ENCODE measurements at regions not wholly inside any gene's neighbourhood (a gene's known extent, or its start where the extent isn't known, plus 50 kb on each side); places are given as distances from the start of the nearest gene placed in this dataset.

- Histone ChIP-seq H3K27me3 (ENCODE audit: control insufficient read depth, insufficient read depth, low read length) (no peaks in the 10 kb centered on the region), H3K36me3 (ENCODE audit: control insufficient read depth, insufficient read depth, low read length) (no peaks in the 10 kb centered on the region), H3K4me1 (ENCODE audit: control insufficient read depth, insufficient read depth, low read length) (no peaks in the 10 kb centered on the region), H3K4me3 (ENCODE audit: low read depth, low read length) (no peak overlapping the region), H3K9me3 (ENCODE audit: control insufficient read depth, insufficient read depth, low read length) (no peaks in the 10 kb centered on the region), H3K9ac (ENCODE audit: low read depth, low read length) (no peak overlapping the region)
These were observed 69.7 kb downstream of the DRD1 start for GRCh38 chr5:175374166-175374875.

DNA sequence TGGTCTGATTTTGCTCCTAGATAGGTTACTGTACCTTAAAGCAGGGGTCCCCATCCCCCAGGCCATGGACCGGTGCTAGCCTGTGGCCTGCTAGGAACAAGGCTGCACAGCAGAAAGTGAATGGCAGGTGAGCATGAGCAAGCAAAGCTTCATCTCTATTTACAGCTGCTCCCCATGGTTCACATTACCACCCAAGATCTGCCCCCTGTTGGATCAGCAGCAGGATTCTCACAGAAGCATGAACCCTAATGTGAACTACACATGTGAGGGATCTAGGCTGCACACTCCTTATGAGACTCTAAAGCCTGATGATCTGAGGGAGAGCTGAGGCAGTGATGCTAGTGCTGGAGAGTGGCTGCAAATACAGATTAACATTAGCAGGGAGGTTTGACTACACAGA, 78.1 kb downstream of the DRD1 start:
- H3K9me3 ChIP-seq (ENCODE audit: control insufficient read depth, insufficient read depth, low read length), result no peaks in the 10 kb centered on the region
- no peaks in the 10 kb centered on the region for H3K27me3 ChIP-seq (ENCODE audit: control insufficient read depth, insufficient read depth, low read length)
- no peaks in the 10 kb centered on the region for H3K4me1 ChIP-seq (ENCODE audit: control insufficient read depth, insufficient read depth, low read length)
- no peak overlapping the region for H3K9ac ChIP-seq (ENCODE audit: low read depth, low read length)
- no peaks in the 10 kb centered on the region for H3K36me3 ChIP-seq (ENCODE audit: control insufficient read depth, insufficient read depth, low read length)
- H3K4me3 ChIP-seq (ENCODE audit: low read depth, low read length), result no peak overlapping the region

GRCh38 chr5:175363300-175363699, 80.7 kb downstream of the DRD1 start:
- Histone ChIP-seq H3K4me1 (ENCODE audit: control insufficient read depth, insufficient read depth, low read length) (no peaks in the 10 kb centered on the region), H3K9ac (ENCODE audit: low read depth, low read length) (no peak overlapping the region), H3K36me3 (ENCODE audit: control insufficient read depth, insufficient read depth, low read length) (no peaks in the 10 kb centered on the region), H3K4me3 (ENCODE audit: low read depth, low read length) (no peak overlapping the region), H3K27me3 (ENCODE audit: control insufficient read depth, insufficient read depth, low read length) (no peaks in the 10 kb centered on the region), H3K9me3 (ENCODE audit: control insufficient read depth, insufficient read depth, low read length) (no peaks in the 10 kb centered on the region)

GRCh38 chr5:175357995-175358394, 86.0 kb downstream of the DRD1 start:
- H3K27me3 ChIP-seq (ENCODE audit: control insufficient read depth, insufficient read depth, low read length), result no peaks in the 10 kb centered on the region
- no peak overlapping the region for H3K4me3 ChIP-seq (ENCODE audit: low read depth, low read length)
- no peaks in the 10 kb centered on the region for H3K9me3 ChIP-seq (ENCODE audit: control insufficient read depth, insufficient read depth, low read length)
- H3K9ac ChIP-seq (ENCODE audit: low read depth, low read length), result no peak overlapping the region
- H3K36me3 ChIP-seq (ENCODE audit: control insufficient read depth, insufficient read depth, low read length), result no peaks in the 10 kb centered on the region
- H3K4me1 ChIP-seq (ENCODE audit: control insufficient read depth, insufficient read depth, low read length), result no peaks in the 10 kb centered on the region

DNA sequence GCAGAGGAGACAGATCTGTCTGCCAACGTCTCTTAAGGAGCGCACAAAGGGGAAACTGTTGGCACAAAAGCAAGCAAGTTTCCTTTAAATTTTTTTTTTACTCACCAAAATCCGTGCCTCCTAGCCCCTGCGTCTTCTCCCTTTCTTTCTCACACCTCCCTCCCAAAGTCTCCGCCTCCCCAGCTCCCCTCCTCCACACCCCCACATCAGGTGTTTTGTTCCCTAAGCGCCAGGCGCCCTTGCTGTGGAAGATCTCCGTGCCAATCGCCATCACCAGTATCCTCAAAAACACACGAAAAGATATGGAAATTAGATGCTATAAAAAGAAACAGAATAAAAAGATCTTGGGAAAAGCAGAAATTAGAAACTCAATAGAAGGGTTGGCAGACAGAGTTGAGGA, 87.6 kb downstream of the DRD1 start:
- H3K4me3 ChIP-seq (ENCODE audit: low read depth, low read length), result no peak overlapping the region
- H3K27me3 ChIP-seq (ENCODE audit: control insufficient read depth, insufficient read depth, low read length), result no peaks in the 10 kb centered on the region
- no peaks in the 10 kb centered on the region for H3K36me3 ChIP-seq (ENCODE audit: control insufficient read depth, insufficient read depth, low read length)
- H3K9me3 ChIP-seq (ENCODE audit: control insufficient read depth, insufficient read depth, low read length), result no peaks in the 10 kb centered on the region
- H3K4me1 ChIP-seq (ENCODE audit: control insufficient read depth, insufficient read depth, low read length), result no peaks in the 10 kb centered on the region
- H3K9ac ChIP-seq (ENCODE audit: low read depth, low read length), result no peak overlapping the region

GRCh38 chr5:175354964-175355363, 89.0 kb downstream of the DRD1 start:
- no peak overlapping the region for H3K9ac ChIP-seq (ENCODE audit: low read depth, low read length)

DNA sequence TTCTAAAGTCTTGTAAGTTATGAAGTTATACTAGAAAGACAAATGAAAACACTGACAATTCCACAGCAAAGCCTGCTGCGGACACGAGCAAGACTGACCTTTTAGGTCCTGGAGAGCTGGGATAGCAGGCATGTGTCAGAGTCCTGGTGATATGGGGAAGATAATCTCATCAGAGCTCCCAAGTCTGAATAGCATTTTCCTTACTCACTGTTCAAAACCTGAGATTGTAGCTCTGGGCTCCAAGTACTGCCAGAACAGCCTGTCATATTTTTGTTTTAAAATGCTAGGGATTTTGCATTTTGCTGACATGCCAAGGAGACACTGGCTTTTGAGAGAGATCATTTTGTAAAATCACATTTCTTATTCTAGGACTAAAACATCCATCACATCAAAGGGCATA, 90.1 kb downstream of the DRD1 start:
- no peak overlapping the region for H3K4me3 ChIP-seq (ENCODE audit: low read depth, low read length)
- no peaks in the 10 kb centered on the region for H3K27me3 ChIP-seq (ENCODE audit: control insufficient read depth, insufficient read depth, low read length)
- H3K4me1 ChIP-seq (ENCODE audit: control insufficient read depth, insufficient read depth, low read length), result no peaks in the 10 kb centered on the region
- no peaks in the 10 kb centered on the region for H3K9me3 ChIP-seq (ENCODE audit: control insufficient read depth, insufficient read depth, low read length)
- no peaks in the 10 kb centered on the region for H3K36me3 ChIP-seq (ENCODE audit: control insufficient read depth, insufficient read depth, low read length)
- H3K9ac ChIP-seq (ENCODE audit: low read depth, low read length), result no peak overlapping the region

More at GRCh38 chr5:175354964-175355363, 89.0 kb downstream of the DRD1 start:
- H3K36me3 ChIP-seq (ENCODE audit: control insufficient read depth, insufficient read depth, low read length), result no peaks in the 10 kb centered on the region
- H3K9me3 ChIP-seq (ENCODE audit: control insufficient read depth, insufficient read depth, low read length), result no peaks in the 10 kb centered on the region
- H3K27me3 ChIP-seq (ENCODE audit: control insufficient read depth, insufficient read depth, low read length), result no peaks in the 10 kb centered on the region
- no peaks in the 10 kb centered on the region for H3K4me1 ChIP-seq (ENCODE audit: control insufficient read depth, insufficient read depth, low read length)
- no peak overlapping the region for H3K4me3 ChIP-seq (ENCODE audit: low read depth, low read length)

DNA sequence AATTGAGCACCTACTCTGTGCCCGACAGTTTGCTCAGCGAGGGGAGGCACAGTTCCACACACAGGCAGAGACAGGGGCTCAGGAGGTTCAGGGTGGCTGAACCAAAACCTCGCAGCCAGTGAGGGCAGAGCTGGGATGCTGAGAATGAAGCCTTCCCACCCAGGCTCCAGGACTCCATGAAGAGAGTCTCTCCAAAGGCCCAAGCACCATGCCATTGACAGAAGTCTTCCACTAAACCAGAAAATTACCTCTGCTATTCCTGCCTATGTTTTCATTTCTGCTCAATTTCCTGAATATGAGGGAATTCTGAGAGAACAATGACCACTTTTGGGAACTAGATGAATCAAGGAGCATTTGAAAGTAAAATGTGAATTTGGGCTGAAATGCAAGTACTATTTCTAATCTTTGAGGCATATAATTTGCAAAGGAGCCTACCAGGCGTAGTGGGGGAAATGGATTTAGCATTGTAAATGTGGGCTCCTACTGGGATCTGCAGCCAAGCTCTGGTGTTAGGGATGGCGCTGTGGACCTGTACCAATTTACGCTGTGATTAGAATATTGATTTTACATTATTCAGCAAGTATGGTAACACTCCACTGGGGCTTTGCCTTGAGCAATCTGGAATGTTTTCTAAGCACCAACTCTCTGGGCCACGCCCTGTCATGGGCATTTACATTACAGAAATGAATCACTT, 91.9 kb downstream of the DRD1 start:
- Histone ChIP-seq H3K9ac (ENCODE audit: low read depth, low read length) (no peak overlapping the region), H3K4me1 (ENCODE audit: control insufficient read depth, insufficient read depth, low read length) (peaks cover 3% of the 10 kb centered on the region), H3K9me3 (ENCODE audit: control insufficient read depth, insufficient read depth, low read length) (no peaks in the 10 kb centered on the region), H3K27me3 (ENCODE audit: control insufficient read depth, insufficient read depth, low read length) (no peaks in the 10 kb centered on the region), H3K36me3 (ENCODE audit: control insufficient read depth, insufficient read depth, low read length) (no peaks in the 10 kb centered on the region), H3K4me3 (ENCODE audit: low read depth, low read length) (no peak overlapping the region)

DNA sequence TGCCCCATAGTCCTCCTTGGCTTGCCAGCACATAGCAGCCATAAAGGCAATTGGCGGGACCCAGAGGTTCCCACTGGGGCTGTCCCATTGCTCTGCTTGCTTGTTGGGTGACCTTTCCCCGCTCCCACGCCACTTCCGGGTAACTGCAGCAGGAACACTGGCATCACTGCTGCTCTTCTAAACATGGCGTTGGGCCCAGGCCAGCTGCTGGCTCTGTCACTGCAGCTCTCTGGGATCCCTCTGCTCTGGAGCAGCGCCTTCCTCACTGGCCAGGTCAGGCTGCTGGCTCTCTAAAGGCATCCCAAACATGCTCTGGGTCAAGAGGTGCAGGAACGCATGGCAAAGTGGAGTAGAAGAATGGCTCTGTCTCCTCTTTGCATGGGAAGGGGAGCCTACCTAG, 92.9 kb downstream of the DRD1 start:
- H3K36me3 ChIP-seq (ENCODE audit: control insufficient read depth, insufficient read depth, low read length), result no peaks in the 10 kb centered on the region
- no peak overlapping the region for H3K9ac ChIP-seq (ENCODE audit: low read depth, low read length)
- no peaks in the 10 kb centered on the region for H3K9me3 ChIP-seq (ENCODE audit: control insufficient read depth, insufficient read depth, low read length)
- H3K4me3 ChIP-seq (ENCODE audit: low read depth, low read length), result no peak overlapping the region
- H3K27me3 ChIP-seq (ENCODE audit: control insufficient read depth, insufficient read depth, low read length), result no peaks in the 10 kb centered on the region
- H3K4me1 ChIP-seq (ENCODE audit: control insufficient read depth, insufficient read depth, low read length), result peaks cover 3% of the 10 kb centered on the region

GRCh38 chr5:175347931-175348330, 96.1 kb downstream of the DRD1 start:
- no peaks in the 10 kb centered on the region for H3K9me3 ChIP-seq (ENCODE audit: control insufficient read depth, insufficient read depth, low read length)
- H3K4me1 ChIP-seq (ENCODE audit: control insufficient read depth, insufficient read depth, low read length), result peaks cover 3% of the 10 kb centered on the region
- H3K9ac ChIP-seq (ENCODE audit: low read depth, low read length), result no peak overlapping the region
- no peaks in the 10 kb centered on the region for H3K27me3 ChIP-seq (ENCODE audit: control insufficient read depth, insufficient read depth, low read length)
- H3K4me3 ChIP-seq (ENCODE audit: low read depth, low read length), result no peak overlapping the region
- H3K36me3 ChIP-seq (ENCODE audit: control insufficient read depth, insufficient read depth, low read length), result no peaks in the 10 kb centered on the region

GRCh38 chr5:175347027-175347426, 97.0 kb downstream of the DRD1 start:
- H3K4me1 ChIP-seq (ENCODE audit: control insufficient read depth, insufficient read depth, low read length), result peaks cover 3% of the 10 kb centered on the region
- no peak overlapping the region for H3K9ac ChIP-seq (ENCODE audit: low read depth, low read length)
- no peaks in the 10 kb centered on the region for H3K9me3 ChIP-seq (ENCODE audit: control insufficient read depth, insufficient read depth, low read length)
- no peaks in the 10 kb centered on the region for H3K27me3 ChIP-seq (ENCODE audit: control insufficient read depth, insufficient read depth, low read length)
- H3K4me3 ChIP-seq (ENCODE audit: low read depth, low read length), result no peak overlapping the region
- H3K36me3 ChIP-seq (ENCODE audit: control insufficient read depth, insufficient read depth, low read length), result no peaks in the 10 kb centered on the region

Measured in iPS-15b (cell line).